PC-3 (cell line): ENCODE measurements at regions not wholly inside any gene's neighbourhood (a gene's known extent, or its start where the extent isn't known, plus 50 kb on each side); places are given as distances from the start of the nearest gene placed in this dataset.

Source experiments
- CTCF ChIP-seq: fragments of 300-600 bp; sonication (generic); conservative IDR thresholded peaks from 2 replicates; pipeline ENCODE4 v1.5.1; 2017; ENCODE audit warnings: antibody characterized with exemption, low read depth, mild to moderate bottlenecking, low read length
- EZH2phosphoT487 ChIP-seq: fragments of 300-600 bp; sonication (generic); IDR thresholded peaks from 2 replicates; pipeline ENCODE4 v1.6.1; 2018; ENCODE audit warnings: mild to moderate bottlenecking, antibody characterized with exemption, low read length, borderline replicate concordance

GRCh38 chr5:174303437-174304045, 258.0 kb downstream of the NSG2 start:
- TF ChIP-seq CTCF (no peak), EZH2phosphoT487 (no peak)
